ENCODE measurements at regions not wholly inside any gene's neighbourhood (a gene's known extent, or its start where the extent isn't known, plus 50 kb on each side); places are given as distances from the start of the nearest gene placed in this dataset.

DNA sequence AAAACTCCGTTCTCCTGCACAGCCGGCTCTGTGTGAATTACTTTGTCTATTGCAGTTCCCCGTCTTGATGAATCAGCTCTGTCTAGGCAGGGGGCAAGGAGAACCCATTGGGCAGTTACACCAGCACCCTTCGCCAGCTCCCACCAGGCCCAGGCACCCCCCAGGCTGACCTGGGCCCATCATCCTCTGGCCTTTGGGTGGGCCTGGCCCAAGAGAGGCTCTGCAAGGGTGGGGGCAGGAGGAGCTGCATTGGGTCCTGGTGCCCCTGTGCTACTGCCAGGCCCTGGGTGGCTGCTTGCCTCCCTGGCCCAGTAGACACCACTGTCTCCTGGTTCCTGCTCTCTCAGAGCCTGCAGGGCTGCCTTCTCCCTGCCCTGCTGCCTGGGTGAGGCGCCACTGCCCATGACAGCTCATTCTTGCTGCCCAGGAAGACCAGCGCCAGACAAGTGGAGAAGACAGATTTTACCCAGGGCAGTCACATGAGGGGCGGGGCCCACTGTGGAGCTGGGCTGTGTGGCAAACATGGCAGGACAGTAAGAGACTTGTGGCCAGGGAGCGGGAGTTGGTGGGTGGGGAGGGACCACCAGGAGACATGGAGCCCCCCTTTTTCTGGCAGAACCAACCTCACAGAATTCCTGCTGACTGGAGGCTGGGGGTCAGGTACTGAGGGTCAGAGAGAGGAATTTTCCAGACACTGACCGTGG, 67.2 kb downstream of the MRPL36 start:
- TF ChIP-seq, protein P1, sequence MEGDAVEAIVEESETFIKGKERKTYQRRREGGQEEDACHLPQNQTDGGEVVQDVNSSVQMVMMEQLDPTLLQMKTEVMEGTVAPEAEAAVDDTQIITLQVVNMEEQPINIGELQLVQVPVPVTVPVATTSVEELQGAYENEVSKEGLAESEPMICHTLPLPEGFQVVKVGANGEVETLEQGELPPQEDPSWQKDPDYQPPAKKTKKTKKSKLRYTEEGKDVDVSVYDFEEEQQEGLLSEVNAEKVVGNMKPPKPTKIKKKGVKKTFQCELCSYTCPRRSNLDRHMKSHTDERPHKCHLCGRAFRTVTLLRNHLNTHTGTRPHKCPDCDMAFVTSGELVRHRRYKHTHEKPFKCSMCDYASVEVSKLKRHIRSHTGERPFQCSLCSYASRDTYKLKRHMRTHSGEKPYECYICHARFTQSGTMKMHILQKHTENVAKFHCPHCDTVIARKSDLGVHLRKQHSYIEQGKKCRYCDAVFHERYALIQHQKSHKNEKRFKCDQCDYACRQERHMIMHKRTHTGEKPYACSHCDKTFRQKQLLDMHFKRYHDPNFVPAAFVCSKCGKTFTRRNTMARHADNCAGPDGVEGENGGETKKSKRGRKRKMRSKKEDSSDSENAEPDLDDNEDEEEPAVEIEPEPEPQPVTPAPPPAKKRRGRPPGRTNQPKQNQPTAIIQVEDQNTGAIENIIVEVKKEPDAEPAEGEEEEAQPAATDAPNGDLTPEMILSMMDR (conservative IDR thresholded peaks at IDR 0.05 in 1 of 2, IDR thresholded peaks at IDR 0.05 in 1 of 2; ENCODE audit: low read depth in 1 of 2, low read length in 2 of 2): no peak
- no peak for TF ChIP-seq EZH2 (IDR thresholded peaks at IDR 0.05; ENCODE audit: low read length, missing control alignments)

All from fibroblast of lung (primary cell).